PC-3 (cell line): ENCODE measurements at regions not wholly inside any gene's neighbourhood (a gene's known extent, or its start where the extent isn't known, plus 50 kb on each side); places are given as distances from the start of the nearest gene placed in this dataset.

Experiments
- ATAC-seq: fragments of 200-7000 bp; cut with Tn5 transposase; 2 replicates; pipeline ENCODE4 v1.9.1; 2020; ENCODE audit warnings: mild to moderate bottlenecking, moderate library complexity
- BruUV-seq: library from RNA; stranded (reverse); fragments of 400-500 nt; replicated peaks from 2 replicates; lab custom pipeline; 2021; lab: Mats Ljungman, UMichigan
- CTCF ChIA-PET: fragments of 300-600 bp; sonication (Branson Sonifier 250); formaldehyde crosslinking; loops from one replicate; lab custom pipeline; 2022; ENCODE audit warnings: antibody characterized with exemption; lab: Charles Lee
- POLR2A ChIA-PET: fragments of 300-600 bp; sonication (Branson Sonifier 250); formaldehyde crosslinking; loops from one replicate; lab custom pipeline; 2022; ENCODE audit warnings: antibody characterized with exemption; ENCODE audit not compliant: unreplicated experiment; lab: Charles Lee
- DNase-seq: peaks from one replicate; pipeline ENCODE4 v3.0.0-alpha.2; 2015
- H2AFZ ChIP-seq: fragments of 300-600 bp; sonication (generic); 2 replicates; pipeline ENCODE4 v1.6.0; 2016; ENCODE audit warnings: antibody characterized with exemption, low read length
- H3F3A ChIP-seq: fragments of 300-600 bp; sonication (generic); one replicate; pipeline ENCODE4 v1.6.0; 2017; ENCODE audit warnings: antibody characterized with exemption, low read length, control low read depth, mild to moderate bottlenecking; ENCODE audit not compliant: unreplicated experiment
- H3K27ac ChIP-seq: fragments of 300-600 bp; sonication (generic); 2 replicates; pipeline ENCODE4 v1.5.1; 2016; ENCODE audit warnings: mild to moderate bottlenecking, low read length
- H3K27me3 ChIP-seq: fragments of 300-600 bp; sonication (generic); 2 replicates; pipeline ENCODE4 v1.6.1; 2016; ENCODE audit warnings: low read length, mixed read lengths
- H3K36me3 ChIP-seq: fragments of 300-600 bp; sonication (generic); 2 replicates; pipeline ENCODE4 v1.6.1; 2016; ENCODE audit warnings: low read depth, mixed run types, low read length, mixed read lengths
- H3K4me1 ChIP-seq: fragments of 300-600 bp; sonication (generic); 2 replicates; pipeline ENCODE4 v1.5.1; 2016; ENCODE audit warnings: low read length; ENCODE audit not compliant: insufficient read depth
- H3K4me2 ChIP-seq: fragments of 300-600 bp; sonication (generic); 2 replicates; pipeline ENCODE4 v1.6.0; 2016; ENCODE audit warnings: low read length
- H3K4me3 ChIP-seq: fragments of 300-600 bp; sonication (generic); 2 replicates; pipeline ENCODE4 v1.5.1; 2016; ENCODE audit warnings: mild to moderate bottlenecking, low read length, mixed read lengths
- H3K79me2 ChIP-seq: fragments of 300-600 bp; sonication (generic); 2 replicates; pipeline ENCODE4 v1.6.1; 2017; ENCODE audit warnings: low read length, mixed read lengths
- H3K9ac ChIP-seq: fragments of 300-600 bp; sonication (generic); 2 replicates; pipeline ENCODE4 v1.6.0; 2016; ENCODE audit warnings: mild to moderate bottlenecking, low read length
- H3K9me2 ChIP-seq: fragments of 300-600 bp; sonication (generic); replicated peaks from 2 replicates; pipeline ENCODE4 v1.6.1; 2016; ENCODE audit warnings: mixed run types, low read length, mixed read lengths
- H3K9me3 ChIP-seq: fragments of 300-600 bp; sonication (generic); 2 replicates; pipeline ENCODE4 v1.6.1; 2016; ENCODE audit warnings: low read length, mixed read lengths
- H4K20me1 ChIP-seq: fragments of 300-600 bp; sonication (generic); 2 replicates; pipeline ENCODE4 v1.6.1; 2016; ENCODE audit warnings: low read length, mixed read lengths
- EZH2 ChIP-seq: fragments of 300-600 bp; sonication (generic); IDR thresholded peaks from one replicate; pipeline ENCODE4 v1.6.1; 2017; ENCODE audit warnings: antibody characterized with exemption, mild to moderate bottlenecking, low read length; ENCODE audit not compliant: unreplicated experiment
- EZH2phosphoT487 ChIP-seq: fragments of 300-600 bp; sonication (generic); IDR thresholded peaks from 2 replicates; pipeline ENCODE4 v1.6.1; 2018; ENCODE audit warnings: mild to moderate bottlenecking, antibody characterized with exemption, low read length, borderline replicate concordance
- intact Hi-C: fragments of 100-400 bp; cut with micrococcal nuclease; formaldehyde crosslinking; loops from 2 replicates; pipeline ENCODE4 v1.9.0; 2023
- TF ChIP-seq, protein P1 (sequence below): fragments of 300-600 bp; sonication (generic); conservative IDR thresholded peaks from 2 replicates; pipeline ENCODE4 v1.5.1; 2017; ENCODE audit warnings: antibody characterized with exemption, low read depth, mild to moderate bottlenecking, low read length

DNA sequence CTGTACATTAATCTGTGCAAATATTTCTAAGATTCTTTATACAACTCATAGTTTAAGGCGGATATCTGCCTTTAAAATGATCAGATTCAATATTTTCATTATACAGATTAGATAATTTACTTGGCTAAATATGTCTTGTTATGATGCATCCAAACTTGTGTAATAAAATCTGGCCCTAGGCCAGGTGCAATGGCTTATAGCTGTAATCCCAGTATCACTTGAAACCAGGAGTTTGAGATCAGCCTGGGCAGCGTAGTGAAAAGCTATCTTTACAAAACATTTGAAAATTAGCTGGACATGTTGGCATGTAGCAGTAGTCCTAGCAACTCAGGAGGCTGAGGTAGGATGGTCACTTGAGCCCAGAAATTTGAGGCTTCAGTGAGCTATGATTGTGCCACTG is 2002.2 kb upstream of the ACO1 start:
- no peak overlapping the region for H2AFZ ChIP-seq
- no peak overlapping the region for H3K4me3 ChIP-seq
- ChIA-PET CTCF (no interaction called here), POLR2A (no interaction called here)
- H3K9me3 ChIP-seq: no peaks in the 10 kb centered on the region
- H3K4me1 ChIP-seq: no peaks in the 10 kb centered on the region
- TF ChIP-seq, protein P1, sequence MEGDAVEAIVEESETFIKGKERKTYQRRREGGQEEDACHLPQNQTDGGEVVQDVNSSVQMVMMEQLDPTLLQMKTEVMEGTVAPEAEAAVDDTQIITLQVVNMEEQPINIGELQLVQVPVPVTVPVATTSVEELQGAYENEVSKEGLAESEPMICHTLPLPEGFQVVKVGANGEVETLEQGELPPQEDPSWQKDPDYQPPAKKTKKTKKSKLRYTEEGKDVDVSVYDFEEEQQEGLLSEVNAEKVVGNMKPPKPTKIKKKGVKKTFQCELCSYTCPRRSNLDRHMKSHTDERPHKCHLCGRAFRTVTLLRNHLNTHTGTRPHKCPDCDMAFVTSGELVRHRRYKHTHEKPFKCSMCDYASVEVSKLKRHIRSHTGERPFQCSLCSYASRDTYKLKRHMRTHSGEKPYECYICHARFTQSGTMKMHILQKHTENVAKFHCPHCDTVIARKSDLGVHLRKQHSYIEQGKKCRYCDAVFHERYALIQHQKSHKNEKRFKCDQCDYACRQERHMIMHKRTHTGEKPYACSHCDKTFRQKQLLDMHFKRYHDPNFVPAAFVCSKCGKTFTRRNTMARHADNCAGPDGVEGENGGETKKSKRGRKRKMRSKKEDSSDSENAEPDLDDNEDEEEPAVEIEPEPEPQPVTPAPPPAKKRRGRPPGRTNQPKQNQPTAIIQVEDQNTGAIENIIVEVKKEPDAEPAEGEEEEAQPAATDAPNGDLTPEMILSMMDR: no peak
- TF ChIP-seq EZH2phosphoT487: no peak
- no peak for TF ChIP-seq EZH2
- no peak for ATAC-seq
- no TSS peak for BruUV-seq
- H3K27me3 ChIP-seq: no peaks in the 10 kb centered on the region
- intact Hi-C loops: no loop called here
- H3F3A ChIP-seq: no peaks in the 10 kb centered on the region
- no peak overlapping the region for H3K9ac ChIP-seq
- DNase-seq: no peak
- H3K9me2 ChIP-seq: no peaks in the 10 kb centered on the region
- H3K79me2 ChIP-seq: no peaks in the 10 kb centered on the region
- H4K20me1 ChIP-seq: no peaks in the 10 kb centered on the region
- H3K4me2 ChIP-seq: no peak overlapping the region
- no peaks in the 10 kb centered on the region for H3K36me3 ChIP-seq
- no peak overlapping the region for H3K27ac ChIP-seq

DNA sequence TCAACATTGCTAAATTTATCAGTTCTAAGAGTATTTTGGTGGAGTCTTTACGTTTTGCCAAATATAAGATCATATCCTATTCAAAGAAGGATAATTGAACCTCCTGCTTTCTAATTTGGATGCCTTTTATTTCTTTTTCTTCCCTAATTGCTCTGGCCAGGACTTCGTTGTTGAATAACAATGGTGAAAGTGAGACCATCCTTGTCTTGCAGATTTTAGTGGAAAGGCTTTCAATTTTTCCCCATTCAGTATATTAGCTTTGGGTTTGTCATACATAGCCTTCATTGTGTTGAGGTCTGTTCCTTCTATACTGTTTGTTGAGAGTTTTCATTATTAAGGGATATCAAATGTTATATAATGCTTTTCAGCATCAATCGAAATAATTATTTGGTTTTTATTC is 1974.2 kb upstream of the ACO1 start:
- POLR2A ChIA-PET: no interaction called here
- no peaks in the 10 kb centered on the region for H3K4me1 ChIP-seq
- no peaks in the 10 kb centered on the region for H3K9me2 ChIP-seq
- no peak overlapping the region for H3K9ac ChIP-seq
- DNase-seq: no peak
- H3K9me3 ChIP-seq: no peaks in the 10 kb centered on the region
- no peaks in the 10 kb centered on the region for H3K27me3 ChIP-seq
- H3K36me3 ChIP-seq: no peaks in the 10 kb centered on the region
- no peak overlapping the region for H3K4me2 ChIP-seq
- CTCF ChIA-PET: no interaction called here
- no TSS peak for BruUV-seq
- no peaks in the 10 kb centered on the region for H3F3A ChIP-seq
- ATAC-seq: no peak
- no peak overlapping the region for H3K27ac ChIP-seq
- no peak overlapping the region for H2AFZ ChIP-seq
- H4K20me1 ChIP-seq: no peaks in the 10 kb centered on the region
- intact Hi-C loops: no loop called here
- H3K4me3 ChIP-seq: no peak overlapping the region
- TF ChIP-seq, protein P1: no peak
- no peak for TF ChIP-seq EZH2phosphoT487
- TF ChIP-seq EZH2: no peak
- H3K79me2 ChIP-seq: no peaks in the 10 kb centered on the region

- H3K4me3 ChIP-seq: no peak overlapping the region
- H3K27ac ChIP-seq: no peak overlapping the region
- no peaks in the 10 kb centered on the region for H3K9me3 ChIP-seq
- intact Hi-C loops: no loop called here
- TF ChIP-seq, protein P1: no peak
- TF ChIP-seq EZH2: no peak
- TF ChIP-seq EZH2phosphoT487: no peak
- no peak for ATAC-seq
- no peak for DNase-seq
- no peaks in the 10 kb centered on the region for H3K27me3 ChIP-seq
- BruUV-seq: no TSS peak
- H4K20me1 ChIP-seq: no peaks in the 10 kb centered on the region
- no peaks in the 10 kb centered on the region for H3K36me3 ChIP-seq
- H3K4me1 ChIP-seq: no peaks in the 10 kb centered on the region
- H3K9ac ChIP-seq: no peak overlapping the region
- H3F3A ChIP-seq: no peaks in the 10 kb centered on the region
- H3K79me2 ChIP-seq: no peaks in the 10 kb centered on the region
- H3K4me2 ChIP-seq: no peak overlapping the region
- H2AFZ ChIP-seq: no peak overlapping the region
- CTCF ChIA-PET: no interaction called here
- no peaks in the 10 kb centered on the region for H3K9me2 ChIP-seq
- POLR2A ChIA-PET: no interaction called here
Measured at GRCh38 chr9:30411571-30411970, 1972.9 kb upstream of the ACO1 start.
